ENCODE measurements at regions not wholly inside any gene's neighbourhood (a gene's known extent, or its start where the extent isn't known, plus 50 kb on each side); places are given as distances from the start of the nearest gene placed in this dataset.
"Not testable (repeated sequence)": the region's sequence is repeated elsewhere in the genome, so short reads cannot be mapped to it uniquely, and the experiment has no call there.

GRCh38 chr6:105860927-105861326, 225.2 kb upstream of the PRDM1 start:
- TF ChIP-seq, protein P1, sequence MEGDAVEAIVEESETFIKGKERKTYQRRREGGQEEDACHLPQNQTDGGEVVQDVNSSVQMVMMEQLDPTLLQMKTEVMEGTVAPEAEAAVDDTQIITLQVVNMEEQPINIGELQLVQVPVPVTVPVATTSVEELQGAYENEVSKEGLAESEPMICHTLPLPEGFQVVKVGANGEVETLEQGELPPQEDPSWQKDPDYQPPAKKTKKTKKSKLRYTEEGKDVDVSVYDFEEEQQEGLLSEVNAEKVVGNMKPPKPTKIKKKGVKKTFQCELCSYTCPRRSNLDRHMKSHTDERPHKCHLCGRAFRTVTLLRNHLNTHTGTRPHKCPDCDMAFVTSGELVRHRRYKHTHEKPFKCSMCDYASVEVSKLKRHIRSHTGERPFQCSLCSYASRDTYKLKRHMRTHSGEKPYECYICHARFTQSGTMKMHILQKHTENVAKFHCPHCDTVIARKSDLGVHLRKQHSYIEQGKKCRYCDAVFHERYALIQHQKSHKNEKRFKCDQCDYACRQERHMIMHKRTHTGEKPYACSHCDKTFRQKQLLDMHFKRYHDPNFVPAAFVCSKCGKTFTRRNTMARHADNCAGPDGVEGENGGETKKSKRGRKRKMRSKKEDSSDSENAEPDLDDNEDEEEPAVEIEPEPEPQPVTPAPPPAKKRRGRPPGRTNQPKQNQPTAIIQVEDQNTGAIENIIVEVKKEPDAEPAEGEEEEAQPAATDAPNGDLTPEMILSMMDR (IDR thresholded peaks at IDR 0.05 in 4 of 5, conservative IDR thresholded peaks at IDR 0.05 in 1 of 5) = not testable (repeated sequence)
- not testable (repeated sequence) for TF ChIP-seq POLR2A (IDR thresholded peaks at IDR 0.05)

Measured in gastrocnemius medialis (tissue), 4 donors.